ENCODE measurements at regions not wholly inside any gene's neighbourhood (a gene's known extent, or its start where the extent isn't known, plus 50 kb on each side); places are given as distances from the start of the nearest gene placed in this dataset.
A peak's percentile ranks its signal among the peaks of the same experiment; 100 is the strongest.
"Not testable (repeated sequence)": the region's sequence is repeated elsewhere in the genome, so short reads cannot be mapped to it uniquely, and the experiment has no call there.

GRCh38 chr13:90726375-90726774, 621.1 kb upstream of the MIR17HG start:
- Histone ChIP-seq H3K4me2 (ENCODE audit: low read length) (no peak overlapping the region), H2AFZ (ENCODE audit: low read length) (no peak overlapping the region), H3K36me3 (ENCODE audit: low read depth, low read length) (no peaks in the 10 kb centered on the region)

GRCh38 chr13:90732049-90732448, 615.4 kb upstream of the MIR17HG start:
- H4K20me1 ChIP-seq (ENCODE audit: low read length) = no peaks in the 10 kb centered on the region
- no peak overlapping the region for H2AFZ ChIP-seq (ENCODE audit: low read length)
- intact Hi-C loops (cut with micrococcal nuclease) = no loop called here
- H3K4me3 ChIP-seq (ENCODE audit: low read length) = no peak overlapping the region
- DNase-seq (peak; percentile 44), ATAC-seq (peak; percentile 27; the same call in 1 of the 2 replicates)
- BruUV-seq (replicated peaks) = no TSS peak
- CTCF ChIA-PET = no interaction called here
- no peaks in the 10 kb centered on the region for H3F3A ChIP-seq (ENCODE audit: low read length, unreplicated experiment)
- H3K27me3 ChIP-seq (ENCODE audit: low read length) = no peaks in the 10 kb centered on the region
- no peaks in the 10 kb centered on the region for H3K4me1 ChIP-seq (ENCODE audit: insufficient read depth, low read length)
- POLR2A ChIA-PET (ENCODE audit: unreplicated experiment) = no interaction called here
- H3K9me3 ChIP-seq (ENCODE audit: low read length) = no peaks in the 10 kb centered on the region
- no peak overlapping the region for H3K9ac ChIP-seq (ENCODE audit: low read length)
- no peak overlapping the region for H3K4me2 ChIP-seq (ENCODE audit: low read length)
- H3K79me2 ChIP-seq (ENCODE audit: low read length) = no peaks in the 10 kb centered on the region
- no peak for TF ChIP-seq EZH2phosphoT487 (IDR thresholded peaks at IDR 0.05; ENCODE audit: borderline replicate concordance, low read length)
- TF ChIP-seq EZH2 (IDR thresholded peaks at IDR 0.05; ENCODE audit: low read length, unreplicated experiment) = no peak
- TF ChIP-seq, protein P1, sequence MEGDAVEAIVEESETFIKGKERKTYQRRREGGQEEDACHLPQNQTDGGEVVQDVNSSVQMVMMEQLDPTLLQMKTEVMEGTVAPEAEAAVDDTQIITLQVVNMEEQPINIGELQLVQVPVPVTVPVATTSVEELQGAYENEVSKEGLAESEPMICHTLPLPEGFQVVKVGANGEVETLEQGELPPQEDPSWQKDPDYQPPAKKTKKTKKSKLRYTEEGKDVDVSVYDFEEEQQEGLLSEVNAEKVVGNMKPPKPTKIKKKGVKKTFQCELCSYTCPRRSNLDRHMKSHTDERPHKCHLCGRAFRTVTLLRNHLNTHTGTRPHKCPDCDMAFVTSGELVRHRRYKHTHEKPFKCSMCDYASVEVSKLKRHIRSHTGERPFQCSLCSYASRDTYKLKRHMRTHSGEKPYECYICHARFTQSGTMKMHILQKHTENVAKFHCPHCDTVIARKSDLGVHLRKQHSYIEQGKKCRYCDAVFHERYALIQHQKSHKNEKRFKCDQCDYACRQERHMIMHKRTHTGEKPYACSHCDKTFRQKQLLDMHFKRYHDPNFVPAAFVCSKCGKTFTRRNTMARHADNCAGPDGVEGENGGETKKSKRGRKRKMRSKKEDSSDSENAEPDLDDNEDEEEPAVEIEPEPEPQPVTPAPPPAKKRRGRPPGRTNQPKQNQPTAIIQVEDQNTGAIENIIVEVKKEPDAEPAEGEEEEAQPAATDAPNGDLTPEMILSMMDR (conservative IDR thresholded peaks at IDR 0.05; ENCODE audit: low read depth, low read length) = no peak; the same call in 1 of the 2 replicates
- no peaks in the 10 kb centered on the region for H3K36me3 ChIP-seq (ENCODE audit: low read depth, low read length)
- no peaks in the 10 kb centered on the region for H3K9me2 ChIP-seq (replicated peaks; ENCODE audit: low read length)
- H3K27ac ChIP-seq (ENCODE audit: low read length) = no peak overlapping the region

More at GRCh38 chr13:90726375-90726774, 621.1 kb upstream of the MIR17HG start:
- Histone ChIP-seq H3K27ac (ENCODE audit: low read length) (no peak overlapping the region), H4K20me1 (ENCODE audit: low read length) (no peaks in the 10 kb centered on the region), H3K4me1 (ENCODE audit: insufficient read depth, low read length) (no peaks in the 10 kb centered on the region), H3K9me3 (ENCODE audit: low read length) (no peaks in the 10 kb centered on the region), H3K9ac (ENCODE audit: low read length) (no peak overlapping the region), H3K9me2 (replicated peaks; ENCODE audit: low read length) (no peaks in the 10 kb centered on the region), H3K79me2 (ENCODE audit: low read length) (no peaks in the 10 kb centered on the region), H3K4me3 (ENCODE audit: low read length) (no peak overlapping the region), H3K27me3 (ENCODE audit: low read length) (no peaks in the 10 kb centered on the region), H3F3A (ENCODE audit: low read length, unreplicated experiment) (no peaks in the 10 kb centered on the region)
- ChIA-PET POLR2A (ENCODE audit: unreplicated experiment) (no interaction called here), CTCF (no interaction called here)
- no peak for ATAC-seq
- TF ChIP-seq EZH2phosphoT487 (IDR thresholded peaks at IDR 0.05; ENCODE audit: borderline replicate concordance, low read length) = no peak
- TF ChIP-seq, protein P1 (conservative IDR thresholded peaks at IDR 0.05; ENCODE audit: low read depth, low read length) = no peak
- no peak for TF ChIP-seq EZH2 (IDR thresholded peaks at IDR 0.05; ENCODE audit: low read length, unreplicated experiment)
- DNase-seq = no peak
- intact Hi-C loops (cut with micrococcal nuclease) = no loop called here
- BruUV-seq (replicated peaks) = no TSS peak

DNA sequence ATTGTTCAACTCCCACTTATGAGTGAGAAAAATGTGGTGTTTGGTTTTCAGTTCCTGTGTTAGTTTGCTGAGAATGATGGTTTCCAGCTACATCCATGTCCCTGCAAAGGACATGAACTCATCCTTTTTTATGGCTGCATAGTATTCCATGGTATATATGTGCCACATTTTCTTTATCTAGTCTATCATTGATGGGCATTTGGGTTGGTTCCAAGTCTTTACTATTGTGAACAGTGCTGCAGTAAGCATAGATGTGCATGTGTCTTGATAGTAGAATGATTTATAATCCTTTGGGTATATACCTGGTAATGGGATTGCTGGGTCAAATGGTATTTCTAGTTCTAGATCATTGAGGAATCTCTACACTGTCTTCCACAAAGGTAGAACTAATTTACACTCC, 613.0 kb upstream of the MIR17HG start:
- H3K4me1 ChIP-seq (ENCODE audit: insufficient read depth, low read length); BruUV-seq (replicated peaks); H3K27ac ChIP-seq (ENCODE audit: low read length); H3K4me2 ChIP-seq (ENCODE audit: low read length); intact Hi-C loops (cut with micrococcal nuclease); H3K36me3 ChIP-seq (ENCODE audit: low read depth, low read length); H4K20me1 ChIP-seq (ENCODE audit: low read length); H3K9me2 ChIP-seq (replicated peaks; ENCODE audit: low read length); H3K9ac ChIP-seq (ENCODE audit: low read length); H3F3A ChIP-seq (ENCODE audit: low read length, unreplicated experiment); H3K9me3 ChIP-seq (ENCODE audit: low read length); ATAC-seq; H3K79me2 ChIP-seq (ENCODE audit: low read length); POLR2A ChIA-PET (ENCODE audit: unreplicated experiment); H3K4me3 ChIP-seq (ENCODE audit: low read length); DNase-seq; H2AFZ ChIP-seq (ENCODE audit: low read length); H3K27me3 ChIP-seq (ENCODE audit: low read length): not testable (repeated sequence)
- CTCF ChIA-PET = interaction anchor here (0.7 kb wide), 1 partner anchor 74 kb away, joined by 5 read pairs; no protein-coding TSS in a partner anchor
